ENCODE measurements at regions not wholly inside any gene's neighbourhood (a gene's known extent, or its start where the extent isn't known, plus 50 kb on each side); places are given as distances from the start of the nearest gene placed in this dataset.

- TF ChIP-seq ZNF70 (CRISPR knock-in tag; IDR thresholded peaks at IDR 0.05), result no peak
- no peak for TF ChIP-seq PPARA (CRISPR knock-in tag; IDR thresholded peaks at IDR 0.05; ENCODE audit: borderline replicate concordance)
- no peak for TF ChIP-seq CSRNP3 (CRISPR knock-in tag; IDR thresholded peaks at IDR 0.05)
- TF ChIP-seq ZNF8 (CRISPR knock-in tag; IDR thresholded peaks at IDR 0.05), result no peak
- no peak for TF ChIP-seq GLIS3 (CRISPR knock-in tag; IDR thresholded peaks at IDR 0.05)
- no peak for TF ChIP-seq ESRRG (CRISPR knock-in tag; IDR thresholded peaks at IDR 0.05)
- no peak for TF ChIP-seq TCF4 (CRISPR knock-in tag; IDR thresholded peaks at IDR 0.05; ENCODE audit: borderline replicate concordance)
- no peak for TF ChIP-seq ZFP30 (CRISPR knock-in tag; IDR thresholded peaks at IDR 0.05)
- TF ChIP-seq RARB (CRISPR knock-in tag; IDR thresholded peaks at IDR 0.05), result no peak
- TF ChIP-seq ARNTL (CRISPR knock-in tag; IDR thresholded peaks at IDR 0.05; ENCODE audit: borderline replicate concordance, low read depth), result no peak
- no peak for TF ChIP-seq BACH2 (CRISPR knock-in tag; IDR thresholded peaks at IDR 0.05; ENCODE audit: borderline replicate concordance)
- no peak for TF ChIP-seq CSDC2 (CRISPR knock-in tag; IDR thresholded peaks at IDR 0.05)
- ATAC-seq, result no peak
These were observed 185.4 kb upstream of the E2F8 start for GRCh38 chr11:19426011-19426755.

- ATAC-seq, result no peak
- TF ChIP-seq OSR1 (CRISPR knock-in tag; IDR thresholded peaks at IDR 0.05), result no peak
- TF ChIP-seq PPARA (CRISPR knock-in tag; IDR thresholded peaks at IDR 0.05; ENCODE audit: borderline replicate concordance), result no peak
- no peak for TF ChIP-seq PATZ1 (CRISPR knock-in tag; IDR thresholded peaks at IDR 0.05; ENCODE audit: borderline replicate concordance)
- TF ChIP-seq ZNF8 (CRISPR knock-in tag; IDR thresholded peaks at IDR 0.05), result no peak
- TF ChIP-seq ARNTL (CRISPR knock-in tag; IDR thresholded peaks at IDR 0.05; ENCODE audit: borderline replicate concordance, low read depth), result no peak
- TF ChIP-seq ZC3H10 (CRISPR knock-in tag; IDR thresholded peaks at IDR 0.05), result no peak
- no peak for TF ChIP-seq ISL1 (CRISPR knock-in tag; IDR thresholded peaks at IDR 0.05)
- no peak for TF ChIP-seq BACH2 (CRISPR knock-in tag; IDR thresholded peaks at IDR 0.05; ENCODE audit: borderline replicate concordance)
These were observed 181.5 kb upstream of the E2F8 start for GRCh38 chr11:19422276-19422675.

- TF ChIP-seq CREB5 (CRISPR knock-in tag; IDR thresholded peaks at IDR 0.05; ENCODE audit: low read depth), result no peak
- TF ChIP-seq ZNF70 (CRISPR knock-in tag; IDR thresholded peaks at IDR 0.05), result no peak
- no peak for TF ChIP-seq TSHZ2 (CRISPR knock-in tag; IDR thresholded peaks at IDR 0.05)
These were observed 180.3 kb upstream of the E2F8 start for GRCh38 chr11:19420868-19421533.

GRCh38 chr11:19419808-19420207 lies 179.1 kb upstream of the E2F8 start:
- no peak for ATAC-seq
- TF ChIP-seq CSRNP3 (CRISPR knock-in tag; IDR thresholded peaks at IDR 0.05), result no peak
- TF ChIP-seq ESRRG (CRISPR knock-in tag; IDR thresholded peaks at IDR 0.05), result no peak
- TF ChIP-seq TOX (CRISPR knock-in tag; IDR thresholded peaks at IDR 0.05; ENCODE audit: borderline replicate concordance), result no peak
- TF ChIP-seq ZNF565 (CRISPR knock-in tag; conservative IDR thresholded peaks at IDR 0.05; ENCODE audit: low read depth), result no peak
- TF ChIP-seq ARNTL (CRISPR knock-in tag; IDR thresholded peaks at IDR 0.05; ENCODE audit: borderline replicate concordance, low read depth), result no peak
- TF ChIP-seq OSR1 (CRISPR knock-in tag; IDR thresholded peaks at IDR 0.05), result no peak
- no peak for TF ChIP-seq ZC3H10 (CRISPR knock-in tag; IDR thresholded peaks at IDR 0.05)
- no peak for TF ChIP-seq ZNF70 (CRISPR knock-in tag; IDR thresholded peaks at IDR 0.05)
- TF ChIP-seq ZFP30 (CRISPR knock-in tag; IDR thresholded peaks at IDR 0.05), result no peak
- no peak for TF ChIP-seq ZNF8 (CRISPR knock-in tag; IDR thresholded peaks at IDR 0.05)
- no peak for TF ChIP-seq PATZ1 (CRISPR knock-in tag; IDR thresholded peaks at IDR 0.05; ENCODE audit: borderline replicate concordance)
- TF ChIP-seq ZFP3 (CRISPR knock-in tag; IDR thresholded peaks at IDR 0.05), result no peak
- no peak for TF ChIP-seq RARB (CRISPR knock-in tag; IDR thresholded peaks at IDR 0.05)
- no peak for TF ChIP-seq CSDC2 (CRISPR knock-in tag; IDR thresholded peaks at IDR 0.05)

More at GRCh38 chr11:19420868-19421533, 180.3 kb upstream of the E2F8 start:
- no peak for ATAC-seq
